Right renal pelvis (tissue), 4 donors: ENCODE measurements at regions not wholly inside any gene's neighbourhood (a gene's known extent, or its start where the extent isn't known, plus 50 kb on each side); places are given as distances from the start of the nearest gene placed in this dataset.

Experiments
- DNase-seq, 4 donors: peaks; one replicate each; pipeline ENCODE4 v3.0.0-alpha.2; 2013; ENCODE audit warnings: low read depth in 4 of 4, low spot score in 3 of 4, missing footprints in 1 of 4

DNA sequence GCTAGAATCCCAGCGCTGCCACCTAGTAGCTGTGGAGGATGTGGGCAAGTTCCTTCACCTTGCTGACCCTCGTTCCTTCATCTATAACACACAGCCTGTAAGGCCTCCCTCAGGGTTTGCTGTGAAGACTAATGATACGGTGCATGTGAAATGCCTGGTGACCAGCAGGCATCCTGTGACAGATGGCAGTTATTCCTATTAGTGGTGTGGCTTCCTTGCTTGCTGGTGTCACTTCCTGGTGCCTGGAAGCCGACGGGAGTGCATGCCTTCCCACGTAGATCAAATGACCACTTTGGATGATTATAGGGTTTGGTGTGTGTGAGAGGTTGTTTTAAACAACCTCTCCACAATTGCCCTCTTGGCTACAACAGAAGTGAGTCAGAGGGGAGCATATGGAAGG, 894.9 kb downstream of the VRK1 start:
- no peak for DNase-seq

- no peak for DNase-seq
Observed at GRCh38 chr14:97695456-97695981, 898.3 kb downstream of the VRK1 start.

GRCh38 chr14:97697772-97698171, 900.6 kb downstream of the VRK1 start:
- DNase-seq: no peak

- DNase-seq: no peak
Observed at GRCh38 chr14:97699026-97699425, 901.8 kb downstream of the VRK1 start.

DNA sequence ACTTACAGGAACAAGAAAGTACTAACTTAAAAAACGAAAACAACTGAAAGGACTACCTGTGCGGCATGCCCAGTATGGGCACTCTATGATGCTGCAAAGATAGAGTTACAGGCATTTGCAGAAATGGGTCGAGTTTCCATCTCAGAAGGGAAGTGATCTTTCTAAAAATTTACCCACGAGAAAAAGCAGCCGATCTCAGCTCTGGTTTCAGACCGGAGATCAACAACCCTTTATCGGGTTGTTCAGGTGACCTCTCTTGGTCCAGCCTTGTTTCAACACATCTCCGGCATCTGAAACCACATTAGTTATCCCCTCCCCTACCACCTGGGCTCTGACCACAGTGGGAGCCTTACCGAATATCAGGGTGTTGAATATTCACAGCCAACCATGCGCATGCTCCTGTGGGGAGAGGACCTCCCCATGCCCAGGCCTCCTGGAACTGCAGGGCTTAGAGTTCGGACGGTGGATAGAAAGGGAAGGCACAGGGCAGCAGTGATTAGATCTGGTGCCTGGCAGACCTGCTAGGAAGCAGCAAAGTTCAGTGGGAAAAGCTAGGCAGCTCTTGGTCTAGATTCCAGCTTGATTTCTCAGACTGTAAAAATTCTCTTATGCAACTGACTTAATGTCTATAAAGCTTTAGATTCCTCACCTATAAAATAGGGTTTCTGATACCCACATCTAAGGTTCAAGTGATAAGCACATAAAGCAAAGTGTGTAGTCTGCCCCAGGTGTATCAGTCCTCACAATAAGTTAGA, 906.0 kb downstream of the VRK1 start:
- DNase-seq: no peak

- DNase-seq: no peak
Observed at GRCh38 chr14:97704316-97704885, 907.2 kb downstream of the VRK1 start.

GRCh38 chr14:97705107-97705506, 907.9 kb downstream of the VRK1 start:
- no peak for DNase-seq

- no peak for DNase-seq
Observed at GRCh38 chr14:97705976-97706375, 908.8 kb downstream of the VRK1 start.

DNA sequence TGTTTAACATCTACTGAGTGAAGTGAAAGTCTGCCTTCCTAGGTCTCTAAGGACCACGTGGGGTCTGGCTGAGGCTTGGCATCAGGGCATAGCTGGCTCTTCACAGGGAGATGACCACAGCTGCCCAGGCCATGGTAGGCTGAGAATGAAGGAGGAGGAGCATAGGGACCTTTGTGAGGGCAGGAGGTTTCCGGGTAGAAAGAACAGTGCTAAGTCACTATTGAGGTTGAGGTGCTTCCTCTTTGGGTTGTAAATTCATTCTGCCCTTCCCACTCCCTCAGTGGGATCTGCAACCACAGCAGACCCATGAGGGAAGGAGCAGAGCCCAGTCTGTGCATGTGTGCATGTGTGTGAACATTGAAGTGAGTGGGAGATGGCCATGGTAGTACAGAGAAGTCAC, 909.6 kb downstream of the VRK1 start:
- no peak for DNase-seq

DNA sequence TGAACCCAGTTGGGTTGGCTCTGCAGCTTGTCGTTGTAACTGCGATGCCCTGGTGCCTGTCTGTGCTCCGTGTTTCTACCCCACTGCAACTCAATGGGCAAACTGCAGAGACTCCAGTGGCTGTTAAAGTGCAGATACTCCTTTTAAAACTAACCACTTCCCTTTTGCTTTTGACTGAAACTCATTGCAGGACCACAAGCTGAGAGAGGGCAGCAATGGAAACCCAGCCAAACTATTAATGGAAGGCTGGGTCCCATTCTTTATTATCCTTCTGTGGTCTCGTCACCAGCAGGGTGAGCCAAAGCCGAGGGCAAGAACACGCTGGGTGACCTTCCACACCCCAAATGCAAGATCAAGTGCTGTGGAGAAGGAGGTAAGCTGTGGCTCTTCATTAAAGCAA, 910.4 kb downstream of the VRK1 start:
- DNase-seq: no peak

DNA sequence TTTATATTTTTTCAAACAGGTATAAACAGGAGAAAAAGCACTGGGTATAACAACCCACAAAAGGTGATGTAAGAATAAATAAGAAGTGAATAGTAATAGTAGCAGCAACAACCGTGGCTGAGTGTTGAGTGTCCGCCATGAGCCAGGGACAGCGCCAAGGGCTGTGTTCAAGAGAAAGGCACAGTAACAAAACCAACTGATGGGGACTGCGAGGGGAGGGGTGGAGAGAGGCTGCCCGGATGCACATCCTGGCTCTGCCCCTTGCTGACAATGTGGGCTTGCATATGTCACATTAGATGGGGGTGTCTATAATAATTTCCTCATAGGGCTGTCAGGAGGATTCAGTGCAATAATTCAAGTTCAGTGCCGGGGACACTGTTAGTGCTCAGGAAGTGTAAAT, 912.4 kb downstream of the VRK1 start:
- no peak for DNase-seq

GRCh38 chr14:97710726-97711125, 913.5 kb downstream of the VRK1 start:
- no peak for DNase-seq

DNA sequence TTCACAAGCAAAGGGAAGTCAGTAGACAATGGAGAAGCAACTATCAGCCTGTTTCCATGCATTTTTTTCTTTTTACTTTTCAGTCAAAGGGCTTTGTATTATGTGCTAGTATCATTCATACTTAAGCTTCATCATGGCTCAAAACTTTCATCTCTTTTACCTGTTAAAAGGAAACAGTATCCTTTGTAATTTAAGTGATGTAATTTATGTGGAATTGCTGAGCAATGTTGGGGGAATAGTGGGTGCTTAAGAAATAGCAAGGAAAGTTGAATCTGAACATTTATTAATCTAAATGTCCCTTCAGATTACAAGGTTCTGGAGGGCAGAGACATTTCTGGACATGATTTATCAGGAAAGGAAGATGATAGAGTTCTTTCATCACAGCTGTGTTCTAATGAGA, 915.3 kb downstream of the VRK1 start:
- DNase-seq: no peak

GRCh38 chr14:97713023-97713422, 915.8 kb downstream of the VRK1 start:
- no peak for DNase-seq

DNA sequence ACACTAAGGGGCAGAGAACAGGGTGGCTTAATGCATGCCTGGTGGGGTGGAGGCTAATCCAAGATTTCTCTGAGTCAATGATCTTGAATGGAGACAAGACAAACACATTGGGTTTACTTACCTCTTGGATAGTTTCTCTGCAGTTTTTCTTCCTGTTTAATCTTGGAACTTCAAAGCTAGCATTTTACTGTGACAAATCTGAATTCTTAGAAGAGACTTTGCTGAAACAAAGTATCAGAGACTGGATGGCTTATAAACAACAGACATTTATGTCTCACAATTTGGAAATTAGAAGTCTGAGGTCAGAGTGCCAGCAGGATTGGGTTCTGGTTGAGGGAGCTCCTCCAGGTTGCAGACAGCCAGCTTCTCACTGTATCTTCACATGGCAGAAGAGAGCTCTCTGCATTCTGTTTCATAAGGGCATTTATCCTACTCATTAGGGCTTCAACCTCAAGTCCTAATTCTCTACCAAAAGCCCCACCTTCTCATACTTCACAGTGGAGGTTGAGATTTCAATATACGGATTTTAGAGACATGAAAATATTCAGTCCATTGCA, 921.8 kb downstream of the VRK1 start:
- DNase-seq: no peak

- DNase-seq: no peak
Observed at GRCh38 chr14:97719931-97720330, 922.7 kb downstream of the VRK1 start.

- DNase-seq: no peak
Observed at GRCh38 chr14:97723351-97723750, 926.2 kb downstream of the VRK1 start.

GRCh38 chr14:97723819-97724218, 926.6 kb downstream of the VRK1 start:
- no peak for DNase-seq

DNA sequence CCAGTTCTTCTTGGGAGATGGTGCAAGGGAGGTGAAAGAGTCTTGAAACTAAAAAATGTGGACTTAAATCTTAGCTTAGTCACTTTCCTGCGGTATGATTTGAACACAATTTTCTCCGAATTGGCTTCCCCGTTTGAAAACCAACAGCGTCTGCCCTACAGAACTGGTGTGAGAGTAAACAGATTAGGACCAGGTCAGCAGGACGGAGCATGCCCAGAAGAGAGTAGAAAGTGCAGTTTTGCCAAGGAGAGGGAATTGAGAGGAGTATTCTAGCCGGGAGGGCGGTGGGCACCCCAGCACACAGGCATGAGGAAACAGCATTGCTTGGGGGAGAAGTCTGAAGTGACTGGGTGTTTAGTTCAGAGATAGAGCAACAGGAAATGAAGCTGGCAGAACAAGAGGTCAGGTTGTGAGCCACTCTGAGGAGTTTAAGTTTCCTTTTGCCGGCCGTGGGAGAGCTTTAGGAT, 927.1 kb downstream of the VRK1 start:
- no peak for DNase-seq

GRCh38 chr14:97726676-97727075, 929.5 kb downstream of the VRK1 start:
- DNase-seq: no peak

- DNase-seq: no peak
Observed at GRCh38 chr14:97730706-97731105, 933.5 kb downstream of the VRK1 start.

DNA sequence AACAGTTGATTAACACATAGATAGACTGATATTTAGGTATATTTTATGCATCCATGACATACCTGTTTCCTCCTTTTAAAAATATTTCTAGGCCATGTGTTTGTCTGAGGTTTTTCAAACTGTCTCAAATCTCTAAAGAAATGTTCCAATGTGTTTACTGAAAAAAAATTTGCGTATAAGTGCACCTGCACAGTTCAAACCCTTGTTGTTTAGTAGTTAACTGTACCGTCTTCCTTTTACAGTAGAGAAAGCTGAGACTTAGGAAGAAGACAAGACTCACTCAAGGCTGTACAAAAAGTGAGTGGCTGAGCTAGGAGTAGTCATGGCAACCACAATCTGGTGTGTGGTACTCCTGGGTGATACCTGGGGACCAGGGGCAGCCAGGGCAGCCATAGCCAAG, 934.6 kb downstream of the VRK1 start:
- DNase-seq: no peak
